ENCODE measurements at regions not wholly inside any gene's neighbourhood (a gene's known extent, or its start where the extent isn't known, plus 50 kb on each side); places are given as distances from the start of the nearest gene placed in this dataset.
"Not testable (repeated sequence)": the region's sequence is repeated elsewhere in the genome, so short reads cannot be mapped to it uniquely, and the experiment has no call there.

DNA sequence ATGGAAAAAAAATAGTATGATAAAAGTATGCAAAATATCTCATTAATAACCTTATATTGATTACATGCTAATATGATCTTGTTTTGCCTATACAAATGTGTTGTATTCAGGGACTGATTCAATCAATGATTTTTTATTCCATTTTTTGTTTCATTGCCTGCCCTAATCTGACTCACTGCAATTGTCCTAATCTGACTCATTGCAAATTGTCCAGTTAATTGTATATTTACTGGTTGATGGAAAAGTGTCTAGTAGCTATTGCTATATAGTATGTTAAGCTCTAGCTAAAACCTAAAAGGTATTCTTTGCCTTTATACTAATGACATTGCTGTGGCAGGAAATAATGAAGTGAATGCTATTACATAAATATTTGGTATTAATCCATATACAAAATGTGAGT is 728.9 kb upstream of the ZP4 start:
- H3K4me3 ChIP-seq (ENCODE audit: low read depth, low read length): no peak overlapping the region
- TF ChIP-seq, protein P1, sequence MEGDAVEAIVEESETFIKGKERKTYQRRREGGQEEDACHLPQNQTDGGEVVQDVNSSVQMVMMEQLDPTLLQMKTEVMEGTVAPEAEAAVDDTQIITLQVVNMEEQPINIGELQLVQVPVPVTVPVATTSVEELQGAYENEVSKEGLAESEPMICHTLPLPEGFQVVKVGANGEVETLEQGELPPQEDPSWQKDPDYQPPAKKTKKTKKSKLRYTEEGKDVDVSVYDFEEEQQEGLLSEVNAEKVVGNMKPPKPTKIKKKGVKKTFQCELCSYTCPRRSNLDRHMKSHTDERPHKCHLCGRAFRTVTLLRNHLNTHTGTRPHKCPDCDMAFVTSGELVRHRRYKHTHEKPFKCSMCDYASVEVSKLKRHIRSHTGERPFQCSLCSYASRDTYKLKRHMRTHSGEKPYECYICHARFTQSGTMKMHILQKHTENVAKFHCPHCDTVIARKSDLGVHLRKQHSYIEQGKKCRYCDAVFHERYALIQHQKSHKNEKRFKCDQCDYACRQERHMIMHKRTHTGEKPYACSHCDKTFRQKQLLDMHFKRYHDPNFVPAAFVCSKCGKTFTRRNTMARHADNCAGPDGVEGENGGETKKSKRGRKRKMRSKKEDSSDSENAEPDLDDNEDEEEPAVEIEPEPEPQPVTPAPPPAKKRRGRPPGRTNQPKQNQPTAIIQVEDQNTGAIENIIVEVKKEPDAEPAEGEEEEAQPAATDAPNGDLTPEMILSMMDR (IDR thresholded peaks at IDR 0.05; ENCODE audit: insufficient read depth, low read depth, low read length): no peak
- no peak for DNase-seq (ENCODE audit: low read depth)

- TF ChIP-seq, protein P1 (IDR thresholded peaks at IDR 0.05; ENCODE audit: insufficient read depth, low read depth, low read length): no peak
- DNase-seq (ENCODE audit: low read depth): no peak
- no peak overlapping the region for H3K4me3 ChIP-seq (ENCODE audit: low read depth, low read length)
Measured at GRCh38 chr1:238611406-238611805, 720.7 kb upstream of the ZP4 start.

DNA sequence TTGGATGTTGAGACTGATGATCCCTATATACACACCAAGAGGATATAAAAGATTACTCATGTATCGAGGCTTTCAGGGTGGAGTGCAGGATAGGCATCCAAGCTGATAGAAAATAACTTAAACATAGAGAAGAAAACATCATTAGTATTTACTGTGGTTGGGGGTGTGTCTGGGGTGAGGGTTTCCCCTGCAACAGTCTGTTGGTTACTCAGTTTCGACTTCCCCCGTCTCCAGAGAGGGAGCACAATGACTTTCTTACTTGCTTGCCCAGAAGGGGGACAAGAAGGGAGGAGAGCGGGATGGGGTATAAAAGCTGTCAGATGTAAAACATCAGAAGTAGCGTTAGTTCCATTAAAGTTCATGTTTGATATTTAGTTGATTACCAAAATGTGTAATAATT is 717.4 kb upstream of the ZP4 start:
- no peak overlapping the region for H3K4me3 ChIP-seq (ENCODE audit: low read depth, low read length)
- TF ChIP-seq, protein P1 (IDR thresholded peaks at IDR 0.05; ENCODE audit: insufficient read depth, low read depth, low read length): no peak
- DNase-seq (ENCODE audit: low read depth): no peak

- TF ChIP-seq, protein P1 (IDR thresholded peaks at IDR 0.05; ENCODE audit: insufficient read depth, low read depth, low read length): no peak
- no peak overlapping the region for H3K4me3 ChIP-seq (ENCODE audit: low read depth, low read length)
- peak; percentile 12 for DNase-seq (ENCODE audit: low read depth)
Measured at GRCh38 chr1:238606896-238607295, 716.2 kb upstream of the ZP4 start.

DNA sequence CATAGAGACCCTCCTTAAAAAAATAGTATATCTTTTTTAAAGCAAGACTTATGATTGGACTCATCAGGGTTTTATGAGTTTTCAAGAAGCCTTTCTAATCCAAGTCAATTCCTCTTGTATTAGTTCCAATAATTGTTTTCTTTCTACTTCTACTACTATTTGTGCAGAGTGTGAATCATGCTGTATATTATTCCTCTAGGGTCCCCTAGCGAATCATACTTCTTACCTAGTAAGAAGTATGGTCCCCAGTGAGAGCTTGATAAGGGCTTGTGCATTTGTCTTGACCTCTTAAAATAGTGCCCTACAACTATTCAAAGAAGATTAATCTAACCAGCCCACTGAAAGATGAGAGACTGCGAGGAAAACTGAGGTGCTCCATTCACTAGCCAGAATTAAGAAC is 715.7 kb upstream of the ZP4 start:
- TF ChIP-seq, protein P1 (IDR thresholded peaks at IDR 0.05; ENCODE audit: insufficient read depth, low read depth, low read length): no peak
- DNase-seq (ENCODE audit: low read depth): no peak
- H3K4me3 ChIP-seq (ENCODE audit: low read depth, low read length): no peak overlapping the region

- DNase-seq (ENCODE audit: low read depth): no peak
- TF ChIP-seq, protein P1 (IDR thresholded peaks at IDR 0.05; ENCODE audit: insufficient read depth, low read depth, low read length): no peak
- H3K4me3 ChIP-seq (ENCODE audit: low read depth, low read length): no peak overlapping the region
Measured at GRCh38 chr1:238604357-238604756, 713.6 kb upstream of the ZP4 start.

DNA sequence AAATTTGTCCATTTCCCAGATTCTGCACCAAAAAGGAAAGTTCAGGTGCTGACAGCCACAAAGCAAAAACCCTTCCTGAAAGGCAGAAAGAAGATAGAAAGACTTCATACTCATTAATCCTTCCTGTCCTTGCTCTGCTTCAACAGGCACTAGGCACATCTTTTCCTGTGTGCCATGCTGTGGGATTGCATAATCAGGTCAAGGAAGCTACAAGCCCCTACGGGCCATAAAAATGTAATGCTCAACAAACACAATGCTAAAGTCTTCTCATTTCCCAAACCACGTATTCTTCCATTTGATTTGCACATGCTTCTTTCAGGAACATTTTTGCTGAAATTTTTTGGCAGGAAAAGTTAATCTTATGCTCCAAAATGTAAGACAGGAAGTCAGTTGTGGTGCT is 710.9 kb upstream of the ZP4 start:
- DNase-seq (ENCODE audit: low read depth); H3K4me3 ChIP-seq (ENCODE audit: low read depth, low read length): not testable (repeated sequence)
